ENCODE measurements at regions not wholly inside any gene's neighbourhood (a gene's known extent, or its start where the extent isn't known, plus 50 kb on each side); places are given as distances from the start of the nearest gene placed in this dataset.
"Not testable (repeated sequence)": the region's sequence is repeated elsewhere in the genome, so short reads cannot be mapped to it uniquely, and the experiment has no call there.

GRCh38 chr16:73131156-73131862, 83.4 kb upstream of the ZFHX3 start:
- DNase-seq: no peak

GRCh38 chr16:73129455-73129854, 81.5 kb upstream of the ZFHX3 start:
- no peak for DNase-seq

GRCh38 chr16:73126525-73126853, 78.6 kb upstream of the ZFHX3 start:
- DNase-seq: no peak

GRCh38 chr16:73125850-73126524, 78.1 kb upstream of the ZFHX3 start:
- no peak for DNase-seq

- no peak for DNase-seq
Measured at GRCh38 chr16:73124665-73125375, 76.9 kb upstream of the ZFHX3 start.

- DNase-seq: no peak
Measured at GRCh38 chr16:73124097-73124652, 76.2 kb upstream of the ZFHX3 start.

- no peak for DNase-seq
Measured at GRCh38 chr16:73122604-73123391, 74.9 kb upstream of the ZFHX3 start.

- DNase-seq: no peak
Measured at GRCh38 chr16:73116576-73116975, 68.6 kb upstream of the ZFHX3 start.

GRCh38 chr16:73113336-73113735, 65.4 kb upstream of the ZFHX3 start:
- DNase-seq: no peak

- no peak for DNase-seq
Measured at GRCh38 chr16:73108195-73108963, 60.5 kb upstream of the ZFHX3 start.

- no peak for DNase-seq
Measured at GRCh38 chr16:73107371-73107770, 59.4 kb upstream of the ZFHX3 start.

GRCh38 chr16:73106329-73107034, 58.6 kb upstream of the ZFHX3 start:
- DNase-seq: no peak

- DNase-seq: no peak
Measured at GRCh38 chr16:73101568-73101967, 53.6 kb upstream of the ZFHX3 start.

- not testable (repeated sequence) for DNase-seq
Measured at GRCh38 chr16:73099601-73100000, 51.7 kb upstream of the ZFHX3 start.

Data from activated CD4-positive, alpha-beta T cell treated with anti-CD3 and anti-CD28 coated beads for 48 hours (primary cell).